Ascending aorta (tissue), 2 donors: ENCODE measurements at regions not wholly inside any gene's neighbourhood (a gene's known extent, or its start where the extent isn't known, plus 50 kb on each side); places are given as distances from the start of the nearest gene placed in this dataset.

Experiments used
- DNase-seq, 2 donors: peaks; one replicate each; pipeline ENCODE4 v3.0.0-alpha.2; 2019; ENCODE audit warnings: low spot score in 2 of 2
- H3K27ac ChIP-seq, 2 donors: fragments of 200-600 bp; sonication (generic); one replicate each; pipeline ENCODE4 v1.5.1; 2016 to 2017; ENCODE audit warnings: mild to moderate bottlenecking in 1 of 2
- H3K27me3 ChIP-seq: fragments of 200-600 bp; sonication (generic); one replicate; pipeline ENCODE4 v1.5.1; 2017
- H3K36me3 ChIP-seq, 2 donors: fragments of 200-600 bp; sonication (generic); one replicate each; pipeline ENCODE4 v1.5.1; 2016
- H3K4me1 ChIP-seq, 2 donors: fragments of 200-600 bp; sonication (generic); one replicate each; pipeline ENCODE4 v1.5.1; 2016 to 2017; ENCODE audit warnings: mild to moderate bottlenecking in 1 of 2
- H3K4me3 ChIP-seq, 2 donors: fragments of 200-600 bp; sonication (generic); one replicate each; pipeline ENCODE4 v1.5.1; 2016 to 2017; ENCODE audit warnings: mild to moderate bottlenecking in 1 of 2
- H3K9me3 ChIP-seq, 2 donors: fragments of 200-600 bp; sonication (generic); one replicate each; pipeline ENCODE4 v1.5.1; 2016
- intact Hi-C: fragments of 100-400 bp; cut with DNase I; formaldehyde crosslinking; loops from one replicate; pipeline ENCODE4 v1.15.1; 2023
- TF ChIP-seq, protein P1 (sequence below), 3 experiments: fragments of 200-600 bp in 2 of 3; fragments of 450-650 bp in 1 of 3; sonication (generic) in 2 of 3; IDR thresholded peaks; one replicate each; pipeline ENCODE4 v1.5.1; 2016 to 2019; ENCODE audit warnings: antibody characterized with exemption in 3 of 3, mild to moderate bottlenecking in 1 of 3, moderate library complexity in 1 of 3

DNA sequence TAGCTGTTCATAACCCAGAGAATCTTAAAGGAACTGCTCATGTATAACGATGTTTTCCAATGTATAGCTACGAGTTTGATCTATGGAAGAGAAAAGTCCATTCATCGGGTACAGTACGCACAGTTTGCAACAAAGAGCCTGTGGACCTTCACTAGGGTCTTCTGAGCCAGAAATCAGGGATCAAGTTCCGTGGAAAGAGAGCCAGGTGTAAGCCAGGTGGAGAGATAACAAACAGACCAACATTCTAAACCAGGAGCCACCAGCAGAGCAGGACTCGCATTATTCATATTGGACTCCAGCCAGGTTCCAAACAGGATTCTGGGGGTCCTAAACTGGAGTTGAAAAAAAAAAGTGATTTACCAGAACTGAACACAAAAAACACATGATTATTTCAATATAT lies 505.4 kb upstream of the C16orf82 start:
- Histone ChIP-seq H3K9me3 (no peaks in the 10 kb centered on the region), H3K27me3 (no peaks in the 10 kb centered on the region), H3K27ac (no peak overlapping the region), H3K4me3 (no peak overlapping the region), H3K36me3 (no peaks in the 10 kb centered on the region), H3K4me1 (no peaks in the 10 kb centered on the region)
- TF ChIP-seq, protein P1, sequence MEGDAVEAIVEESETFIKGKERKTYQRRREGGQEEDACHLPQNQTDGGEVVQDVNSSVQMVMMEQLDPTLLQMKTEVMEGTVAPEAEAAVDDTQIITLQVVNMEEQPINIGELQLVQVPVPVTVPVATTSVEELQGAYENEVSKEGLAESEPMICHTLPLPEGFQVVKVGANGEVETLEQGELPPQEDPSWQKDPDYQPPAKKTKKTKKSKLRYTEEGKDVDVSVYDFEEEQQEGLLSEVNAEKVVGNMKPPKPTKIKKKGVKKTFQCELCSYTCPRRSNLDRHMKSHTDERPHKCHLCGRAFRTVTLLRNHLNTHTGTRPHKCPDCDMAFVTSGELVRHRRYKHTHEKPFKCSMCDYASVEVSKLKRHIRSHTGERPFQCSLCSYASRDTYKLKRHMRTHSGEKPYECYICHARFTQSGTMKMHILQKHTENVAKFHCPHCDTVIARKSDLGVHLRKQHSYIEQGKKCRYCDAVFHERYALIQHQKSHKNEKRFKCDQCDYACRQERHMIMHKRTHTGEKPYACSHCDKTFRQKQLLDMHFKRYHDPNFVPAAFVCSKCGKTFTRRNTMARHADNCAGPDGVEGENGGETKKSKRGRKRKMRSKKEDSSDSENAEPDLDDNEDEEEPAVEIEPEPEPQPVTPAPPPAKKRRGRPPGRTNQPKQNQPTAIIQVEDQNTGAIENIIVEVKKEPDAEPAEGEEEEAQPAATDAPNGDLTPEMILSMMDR (IDR thresholded peaks at IDR 0.05), result no peak
- intact Hi-C loops, result loop anchor here (10.0 kb wide), 1 partner anchor 57 kb away; no protein-coding TSS in a partner anchor
- DNase-seq, result no peak

DNA sequence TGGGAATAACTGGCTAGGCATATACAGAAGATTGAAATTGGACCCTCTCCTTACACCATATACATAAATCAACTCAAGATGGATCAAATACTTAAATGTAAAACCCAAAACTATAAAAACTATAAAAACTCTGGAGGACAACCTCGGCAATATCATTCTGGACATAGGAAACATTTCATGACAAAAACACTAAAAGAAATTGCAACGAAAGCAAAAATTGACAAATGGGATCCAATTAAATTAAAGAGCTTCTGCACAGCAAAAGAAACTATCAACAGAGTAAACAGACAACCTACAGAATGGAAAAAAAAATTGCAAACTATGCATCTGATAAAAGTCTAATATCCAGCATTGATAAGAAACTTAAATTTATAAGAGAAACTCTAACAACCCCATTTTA lies 503.7 kb upstream of the C16orf82 start:
- Histone ChIP-seq H3K27ac (no peak overlapping the region), H3K36me3 (no peaks in the 10 kb centered on the region), H3K9me3 (no peaks in the 10 kb centered on the region), H3K4me1 (no peaks in the 10 kb centered on the region), H3K4me3 (no peak overlapping the region), H3K27me3 (no peaks in the 10 kb centered on the region)
- TF ChIP-seq, protein P1 (IDR thresholded peaks at IDR 0.05), result no peak
- DNase-seq, result no peak
- intact Hi-C loops, result loop anchor here (10.0 kb wide), 1 partner anchor 58 kb away; no protein-coding TSS in a partner anchor

DNA sequence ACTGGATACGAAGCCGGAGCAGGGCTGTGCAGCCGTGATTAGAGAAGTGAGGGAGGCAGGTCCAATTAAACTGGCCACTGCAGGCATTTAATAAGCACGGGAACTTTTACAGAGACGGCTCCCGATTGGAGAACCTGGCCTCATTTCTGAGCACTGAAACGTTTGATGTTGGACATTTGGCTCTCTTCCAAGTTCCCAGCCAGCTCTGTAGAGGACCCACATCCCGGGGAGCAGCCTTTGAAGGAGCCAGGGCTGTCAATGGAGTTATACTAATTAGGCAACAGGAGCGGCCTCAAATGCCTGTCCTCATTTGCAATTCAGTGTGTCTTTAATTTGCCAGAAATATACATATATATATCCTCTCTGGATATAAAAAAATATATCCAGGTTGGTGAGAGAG lies 499.4 kb upstream of the C16orf82 start:
- DNase-seq, result no peak
- Histone ChIP-seq H3K27ac (no peak overlapping the region), H3K9me3 (no peaks in the 10 kb centered on the region), H3K4me3 (no peak overlapping the region), H3K36me3 (no peaks in the 10 kb centered on the region), H3K4me1 (no peaks in the 10 kb centered on the region), H3K27me3 (no peaks in the 10 kb centered on the region)
- TF ChIP-seq, protein P1 (IDR thresholded peaks at IDR 0.05), result no peak
- intact Hi-C loops, result loop anchor here (10.0 kb wide), 1 partner anchor 63 kb away; no protein-coding TSS in a partner anchor

DNA sequence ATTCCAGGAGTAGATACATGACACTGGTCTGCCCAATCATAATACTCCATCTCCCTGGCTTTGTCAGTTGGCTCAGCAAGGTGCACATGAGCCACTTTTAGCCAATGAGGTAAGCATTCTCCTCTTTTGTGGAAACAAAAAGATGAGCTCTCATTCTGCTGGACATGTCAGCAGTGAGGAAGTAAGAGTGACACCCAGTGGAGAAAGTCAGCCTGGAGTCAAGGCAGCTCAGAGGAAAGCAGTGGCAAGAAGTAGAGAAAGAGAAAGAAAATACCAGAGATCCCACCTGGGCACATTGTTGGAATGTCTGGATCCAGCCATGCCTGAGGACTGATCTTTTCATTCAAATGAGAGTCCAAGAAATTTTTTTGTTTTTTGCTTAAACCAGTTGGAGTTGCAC lies 496.9 kb upstream of the C16orf82 start:
- intact Hi-C loops, result loop anchor here (10.0 kb wide), 1 partner anchor 65 kb away; no protein-coding TSS in a partner anchor
- Histone ChIP-seq H3K4me1 (no peaks in the 10 kb centered on the region), H3K27me3 (no peaks in the 10 kb centered on the region), H3K9me3 (no peaks in the 10 kb centered on the region), H3K4me3 (no peak overlapping the region), H3K36me3 (no peaks in the 10 kb centered on the region), H3K27ac (no peak overlapping the region)
- DNase-seq, result no peak
- TF ChIP-seq, protein P1 (IDR thresholded peaks at IDR 0.05), result peak in 1 of 3 experiments; percentile 35

DNA sequence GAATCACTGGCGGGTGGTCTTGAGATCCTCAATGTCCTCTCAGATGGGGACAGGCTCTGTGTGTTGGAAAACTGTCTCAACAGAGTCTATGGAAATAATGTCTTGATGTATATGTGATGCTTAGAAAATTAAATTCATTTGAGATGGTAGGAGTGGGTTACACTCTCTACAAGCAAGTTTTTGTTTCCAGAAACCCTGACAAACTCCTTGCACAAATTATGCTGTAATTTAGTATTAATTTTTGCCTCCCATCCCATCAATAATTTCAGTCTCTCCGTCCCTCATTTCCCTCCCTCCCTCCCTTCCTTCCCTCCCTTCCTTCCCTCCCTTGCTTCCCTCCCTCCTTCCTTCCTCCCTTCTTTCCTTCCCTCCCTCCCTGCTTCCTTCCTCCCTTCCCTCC lies 488.0 kb upstream of the C16orf82 start:
- intact Hi-C loops, result no loop called here
- Histone ChIP-seq H3K9me3 (no peaks in the 10 kb centered on the region), H3K27ac (no peak overlapping the region), H3K27me3 (no peaks in the 10 kb centered on the region), H3K4me1 (no peaks in the 10 kb centered on the region), H3K36me3 (no peaks in the 10 kb centered on the region), H3K4me3 (no peak overlapping the region)
- TF ChIP-seq, protein P1 (IDR thresholded peaks at IDR 0.05), result no peak
- no peak for DNase-seq

DNA sequence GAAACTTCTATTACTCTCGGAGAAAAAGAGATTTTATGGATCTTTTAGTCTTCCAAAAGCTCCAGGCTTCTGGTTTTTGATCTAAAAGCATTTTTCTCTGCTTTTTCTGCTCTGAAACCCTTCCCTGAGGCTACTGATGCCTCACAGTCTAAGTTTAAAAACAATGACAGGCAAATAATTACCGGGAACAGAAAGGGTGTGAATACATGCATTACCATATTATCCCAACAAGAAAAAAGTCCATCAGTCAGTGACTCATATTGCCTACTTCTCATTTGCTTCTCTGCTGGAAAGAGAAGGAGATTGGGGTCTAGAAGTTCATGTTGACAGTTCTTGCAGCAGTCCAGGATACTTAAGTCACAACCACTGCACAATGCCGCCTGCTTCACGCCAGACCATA lies 482.9 kb upstream of the C16orf82 start:
- no peaks in the 10 kb centered on the region for H3K4me1 ChIP-seq
- no peak overlapping the region for H3K27ac ChIP-seq
- no peaks in the 10 kb centered on the region for H3K36me3 ChIP-seq
- no peak overlapping the region for H3K4me3 ChIP-seq
- DNase-seq, result no peak
- H3K27me3 ChIP-seq, result no peaks in the 10 kb centered on the region
- H3K9me3 ChIP-seq, result no peaks in the 10 kb centered on the region
- TF ChIP-seq, protein P1 (IDR thresholded peaks at IDR 0.05), result no peak
- intact Hi-C loops, result no loop called here
